ENCODE measurements at regions not wholly inside any gene's neighbourhood (a gene's known extent, or its start where the extent isn't known, plus 50 kb on each side); places are given as distances from the start of the nearest gene placed in this dataset.

GRCh38 chr13:105660561-105660960 lies 874.9 kb downstream of the EFNB2 start:
- DNase-seq (ENCODE audit: low spot score), result no peak
- in situ Hi-C loops (cut with MboI; ENCODE audit: low sequenced_read_pairs, unreplicated experiment), result no loop called here
- TF ChIP-seq CTCF (IDR thresholded peaks at IDR 0.05; ENCODE audit: borderline replicate concordance, control extremely low read depth, extremely low read depth, insufficient read depth, missing control alignments), result no peak

DNA sequence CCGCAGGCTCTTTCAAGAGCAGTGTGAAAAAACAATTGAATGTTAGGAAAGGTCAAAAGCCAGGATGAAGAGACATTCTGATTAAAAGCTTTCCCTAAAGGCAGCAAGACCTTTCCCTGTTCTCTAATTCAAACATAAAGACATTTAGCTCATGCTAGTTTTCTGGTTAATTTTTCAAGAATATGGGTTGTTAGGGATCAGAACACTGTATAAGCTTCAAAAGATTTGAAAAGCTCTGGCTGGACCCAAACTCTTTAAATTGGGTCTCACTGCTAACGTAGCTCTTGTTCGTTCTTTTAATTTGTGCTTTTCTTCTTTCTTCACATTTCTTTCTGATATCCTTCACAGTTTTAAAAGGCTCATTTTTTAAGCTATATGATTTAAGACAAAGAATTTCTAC lies 877.0 kb downstream of the EFNB2 start:
- TF ChIP-seq CTCF (IDR thresholded peaks at IDR 0.05; ENCODE audit: borderline replicate concordance, control extremely low read depth, extremely low read depth, insufficient read depth, missing control alignments), result no peak
- in situ Hi-C loops (cut with MboI; ENCODE audit: low sequenced_read_pairs, unreplicated experiment), result no loop called here
- DNase-seq (ENCODE audit: low spot score), result no peak

- DNase-seq (ENCODE audit: low spot score), result no peak
- TF ChIP-seq CTCF (IDR thresholded peaks at IDR 0.05; ENCODE audit: borderline replicate concordance, control extremely low read depth, extremely low read depth, insufficient read depth, missing control alignments), result no peak
- in situ Hi-C loops (cut with MboI; ENCODE audit: low sequenced_read_pairs, unreplicated experiment), result no loop called here
Measured at GRCh38 chr13:105655046-105655445, 880.4 kb downstream of the EFNB2 start.

- in situ Hi-C loops (cut with MboI; ENCODE audit: low sequenced_read_pairs, unreplicated experiment), result no loop called here
- no peak for TF ChIP-seq CTCF (IDR thresholded peaks at IDR 0.05; ENCODE audit: borderline replicate concordance, control extremely low read depth, extremely low read depth, insufficient read depth, missing control alignments)
- DNase-seq (ENCODE audit: low spot score), result no peak
Measured at GRCh38 chr13:105643966-105644365, 891.5 kb downstream of the EFNB2 start.

DNA sequence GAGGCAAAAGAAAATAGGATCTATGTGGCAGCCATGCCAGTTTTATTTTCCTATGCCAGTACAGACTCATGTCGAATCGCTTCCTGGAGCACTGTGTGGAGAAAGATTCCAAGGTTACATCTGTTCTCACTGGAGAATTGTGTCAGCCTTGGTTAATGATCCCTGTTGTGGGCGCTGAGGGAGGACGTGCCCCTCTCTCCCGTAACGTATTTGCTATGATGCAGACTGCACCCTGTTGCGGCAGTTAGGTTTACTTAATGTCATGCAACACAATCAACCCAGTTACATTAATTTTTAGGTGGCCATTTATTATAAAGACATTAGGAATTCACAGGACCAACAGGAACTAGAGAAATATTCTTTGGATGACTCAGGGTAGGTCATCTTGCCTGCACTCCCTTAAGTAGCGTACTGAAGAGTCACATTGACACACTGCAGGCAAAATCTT lies 892.9 kb downstream of the EFNB2 start:
- in situ Hi-C loops (cut with MboI; ENCODE audit: low sequenced_read_pairs, unreplicated experiment), result no loop called here
- TF ChIP-seq CTCF (IDR thresholded peaks at IDR 0.05; ENCODE audit: borderline replicate concordance, control extremely low read depth, extremely low read depth, insufficient read depth, missing control alignments), result no peak
- DNase-seq (ENCODE audit: low spot score), result no peak

DNA sequence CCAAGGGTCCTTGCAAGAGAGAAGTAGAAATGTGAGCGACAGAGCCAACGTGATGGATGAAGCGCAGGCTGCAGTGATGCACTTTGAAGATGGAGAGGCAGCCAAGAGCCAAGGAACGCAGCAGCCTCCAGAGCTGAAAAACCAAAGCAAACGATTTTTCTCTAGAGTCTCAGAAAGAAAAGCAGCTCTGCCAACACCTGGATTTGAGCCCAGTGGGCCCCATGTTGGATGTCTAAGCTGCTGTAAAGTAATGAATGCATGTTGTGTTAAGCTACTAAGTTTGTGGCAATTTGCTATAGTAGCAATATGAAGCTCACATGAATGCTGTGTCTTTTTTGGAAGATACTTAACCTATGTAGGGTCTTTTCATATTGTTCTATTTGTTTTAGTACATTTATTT lies 894.3 kb downstream of the EFNB2 start:
- in situ Hi-C loops (cut with MboI; ENCODE audit: low sequenced_read_pairs, unreplicated experiment), result no loop called here
- no peak for DNase-seq (ENCODE audit: low spot score)
- no peak for TF ChIP-seq CTCF (IDR thresholded peaks at IDR 0.05; ENCODE audit: borderline replicate concordance, control extremely low read depth, extremely low read depth, insufficient read depth, missing control alignments)

GRCh38 chr13:105638426-105638825 lies 897.0 kb downstream of the EFNB2 start:
- TF ChIP-seq CTCF (IDR thresholded peaks at IDR 0.05; ENCODE audit: borderline replicate concordance, control extremely low read depth, extremely low read depth, insufficient read depth, missing control alignments), result no peak
- in situ Hi-C loops (cut with MboI; ENCODE audit: low sequenced_read_pairs, unreplicated experiment), result no loop called here
- no peak for DNase-seq (ENCODE audit: low spot score)

Data from GM13976 (cell line).